ENCODE measurements at regions not wholly inside any gene's neighbourhood (a gene's known extent, or its start where the extent isn't known, plus 50 kb on each side); places are given as distances from the start of the nearest gene placed in this dataset.
"Not testable (repeated sequence)": the region's sequence is repeated elsewhere in the genome, so short reads cannot be mapped to it uniquely, and the experiment has no call there.

DNA sequence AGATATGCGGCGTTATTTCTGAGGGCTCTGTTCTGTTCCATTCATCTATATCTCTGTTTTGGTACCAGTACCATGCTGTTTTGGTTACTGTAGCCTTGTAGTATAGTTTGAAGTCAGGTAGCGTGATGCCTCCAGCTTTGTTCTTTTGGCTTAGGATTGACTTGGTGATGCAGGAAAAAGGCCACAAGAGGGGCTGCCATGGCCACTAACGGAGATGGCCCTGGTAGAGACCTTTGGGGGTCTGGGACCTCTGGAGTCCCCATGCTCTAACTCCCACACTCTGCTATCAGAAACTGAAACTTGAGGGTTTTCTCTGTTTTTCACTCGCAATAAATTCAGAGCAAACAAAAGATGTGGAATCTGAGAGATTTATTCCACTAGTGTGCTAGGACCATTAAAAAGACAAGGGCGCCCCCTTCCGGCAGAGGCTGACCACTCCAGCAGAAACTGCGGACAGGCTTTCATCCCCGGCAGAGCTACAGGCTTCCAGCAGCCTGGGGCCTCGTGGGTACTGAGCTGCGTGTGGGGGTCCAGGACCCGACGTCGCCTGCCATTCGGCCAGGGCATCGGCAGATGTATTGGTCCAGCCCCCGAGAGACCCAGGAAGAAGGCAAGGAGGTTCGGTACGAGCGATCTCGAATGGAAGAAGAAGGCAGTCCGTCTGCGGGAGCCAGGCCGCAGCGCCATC lies 775.1 kb downstream of the EPHA7 start:
- not testable (repeated sequence) for H2BK15ac ChIP-seq (ENCODE audit: low read depth, low read length); H2BK120ac ChIP-seq (ENCODE audit: low read depth, low read length, poor library complexity, severe bottlenecking); H2BK5ac ChIP-seq (ENCODE audit: insufficient read length, low read length); H3K4me1 ChIP-seq (ENCODE audit: insufficient read depth, low read length); H2BK12ac ChIP-seq (ENCODE audit: insufficient read length, low read depth, low read length); H3K4me2 ChIP-seq (ENCODE audit: insufficient read depth, insufficient read length, low read length); H3K56ac ChIP-seq (ENCODE audit: insufficient read length, low read depth, low read length); H3K9ac ChIP-seq (ENCODE audit: extremely low read depth, insufficient read length, low read length); H3K27ac Mint-ChIP-seq; H2BK20ac ChIP-seq (ENCODE audit: low read depth, low read length, poor library complexity, severe bottlenecking); H3K9me3 ChIP-seq (ENCODE audit: control insufficient read depth, low read depth, low read length); H3K18ac ChIP-seq (ENCODE audit: insufficient read length, low read depth, low read length); H3K79me1 ChIP-seq (ENCODE audit: insufficient read depth, low read depth, low read length, poor library complexity, severe bottlenecking); H4K5ac ChIP-seq (ENCODE audit: insufficient read length, low read depth, low read length); H4K20me1 ChIP-seq (ENCODE audit: control insufficient read depth, insufficient read depth, insufficient read length); H3K36me3 Mint-ChIP-seq (ENCODE audit: insufficient read depth in 1 of 3, low read depth in 3 of 3); H3K27me3 Mint-ChIP-seq (ENCODE audit: low read depth); H3K27me3 ChIP-seq (ENCODE audit: insufficient read depth, low read length); H2AK5ac ChIP-seq (ENCODE audit: insufficient read length, low read length); H3K4ac ChIP-seq (ENCODE audit: low read depth, low read length); H4K8ac ChIP-seq (replicated peaks; ENCODE audit: insufficient read length, low read depth, low read length); H3K14ac ChIP-seq (ENCODE audit: insufficient read depth, low read length); H3K23ac ChIP-seq (ENCODE audit: insufficient read length, low read depth, low read length); H3K27ac ChIP-seq (ENCODE audit: insufficient read length, low read depth, low read length); H3K9me3 Mint-ChIP-seq; H3K4me1 Mint-ChIP-seq; H2AFZ ChIP-seq (ENCODE audit: low read length); H4K91ac ChIP-seq (ENCODE audit: insufficient read length, low read depth, low read length); H3T11ph ChIP-seq (ENCODE audit: low read length); H3K79me2 ChIP-seq (ENCODE audit: insufficient read depth, low read length); H3K23me2 ChIP-seq (ENCODE audit: insufficient read length, low read depth, low read length, poor library complexity, severe bottlenecking)
- peak; percentile 92 for TF ChIP-seq CTCF (conservative IDR thresholded peaks at IDR 0.05)
- no CpG with 5 or more reads among the region's 25 CpGs for WGBS (ENCODE audit: extremely low coverage, insufficient read length, low lambda C conversion rate)
- H3K4me3 Mint-ChIP-seq: peak overlapping the region in 1 of 2 experiments; percentile 43; a peak in 1 of 5 replicates
- peak; percentile 76 for DNase-seq

All from H9 (cell line).